ENCODE measurements at regions not wholly inside any gene's neighbourhood (a gene's known extent, or its start where the extent isn't known, plus 50 kb on each side); places are given as distances from the start of the nearest gene placed in this dataset.

DNA sequence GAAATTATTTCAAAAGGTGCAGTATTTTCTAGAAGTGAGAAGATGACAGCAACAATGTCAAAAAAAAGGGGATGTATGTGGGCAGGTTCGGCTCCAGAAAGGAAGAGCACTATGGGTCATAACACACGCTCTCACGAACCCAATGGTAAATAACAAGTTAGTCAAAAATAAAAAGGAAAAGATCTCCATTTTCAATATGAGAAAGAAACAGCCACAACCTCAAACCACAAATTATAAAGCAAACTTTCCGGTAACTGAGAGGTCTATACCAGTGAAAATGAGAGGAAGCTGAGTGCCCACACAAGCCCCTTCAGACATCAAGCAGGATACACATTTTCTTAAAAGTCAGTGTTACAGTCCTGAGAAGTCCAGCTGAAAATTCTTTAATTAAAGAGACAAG lies 398.5 kb upstream of the RPS23 start:
- Histone ChIP-seq H3K27ac (ENCODE audit: low read depth, low read length) (no peak overlapping the region), H3K4me1 (ENCODE audit: control insufficient read depth, insufficient read depth, low read length, unreplicated experiment) (no peaks in the 10 kb centered on the region), H3K36me3 (ENCODE audit: insufficient read depth, low read length) (no peaks in the 10 kb centered on the region), H2AFZ (ENCODE audit: low read length, unreplicated experiment) (no peak overlapping the region), H3K27me3 (ENCODE audit: insufficient read depth, low read length) (no peaks in the 10 kb centered on the region), H3K79me2 (ENCODE audit: control insufficient read depth, insufficient read depth, low read length, unreplicated experiment) (no peaks in the 10 kb centered on the region), H3K4me3 (ENCODE audit: low read depth, low read length) (no peak overlapping the region)

GRCh38 chr5:82674671-82675070 lies 396.5 kb upstream of the RPS23 start:
- H3K27me3 ChIP-seq (ENCODE audit: insufficient read depth, low read length): no peaks in the 10 kb centered on the region

DNA sequence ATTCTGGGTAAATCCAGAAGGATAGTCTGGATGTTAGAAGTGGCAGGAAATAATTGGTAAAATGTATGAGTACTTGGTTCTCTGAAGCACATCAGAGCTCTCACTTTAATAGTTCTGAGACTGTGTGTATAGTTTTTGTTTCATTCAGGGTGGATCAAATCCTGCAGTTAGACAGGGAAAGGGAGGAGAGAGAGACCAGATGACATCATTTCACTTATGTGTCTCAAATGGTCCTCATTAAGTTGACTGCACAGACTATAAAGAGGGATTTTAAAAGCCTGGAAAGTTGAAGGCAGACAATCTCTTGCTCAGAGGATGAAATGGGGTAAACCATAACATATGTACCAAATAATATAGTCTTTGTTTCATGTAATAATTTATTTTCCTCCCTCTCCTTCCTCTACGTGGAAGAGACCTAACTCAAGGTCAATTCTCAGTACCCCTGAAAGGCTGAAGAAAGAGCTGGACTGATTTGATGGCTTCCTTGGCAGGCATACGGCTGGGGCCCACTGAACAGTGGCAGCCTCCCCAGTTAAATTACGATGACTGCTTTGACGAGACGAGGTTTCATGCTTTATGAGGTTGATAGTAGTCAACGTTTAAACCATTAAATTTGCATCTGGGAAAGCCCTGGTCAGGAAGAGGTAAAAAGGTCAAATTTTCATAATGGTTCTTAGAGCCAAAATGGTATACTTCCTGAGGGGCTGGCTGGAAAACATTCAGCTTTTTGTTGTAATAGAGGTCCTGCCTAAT lies 395.1 kb upstream of the RPS23 start:
- H3K79me2 ChIP-seq (ENCODE audit: control insufficient read depth, insufficient read depth, low read length, unreplicated experiment): no peaks in the 10 kb centered on the region
- H3K4me1 ChIP-seq (ENCODE audit: control insufficient read depth, insufficient read depth, low read length, unreplicated experiment): no peaks in the 10 kb centered on the region
- H3K27ac ChIP-seq (ENCODE audit: low read depth, low read length): no peak overlapping the region
- H3K36me3 ChIP-seq (ENCODE audit: insufficient read depth, low read length): no peaks in the 10 kb centered on the region
- no peak overlapping the region for H3K4me3 ChIP-seq (ENCODE audit: low read depth, low read length)
- H3K27me3 ChIP-seq (ENCODE audit: insufficient read depth, low read length): no peaks in the 10 kb centered on the region
- H2AFZ ChIP-seq (ENCODE audit: low read length, unreplicated experiment): no peak overlapping the region

More at GRCh38 chr5:82674671-82675070, 396.5 kb upstream of the RPS23 start:
- H2AFZ ChIP-seq (ENCODE audit: low read length, unreplicated experiment): no peak overlapping the region
- H3K79me2 ChIP-seq (ENCODE audit: control insufficient read depth, insufficient read depth, low read length, unreplicated experiment): no peaks in the 10 kb centered on the region
- no peaks in the 10 kb centered on the region for H3K36me3 ChIP-seq (ENCODE audit: insufficient read depth, low read length)
- H3K4me3 ChIP-seq (ENCODE audit: low read depth, low read length): no peak overlapping the region
- H3K4me1 ChIP-seq (ENCODE audit: control insufficient read depth, insufficient read depth, low read length, unreplicated experiment): no peaks in the 10 kb centered on the region
- H3K27ac ChIP-seq (ENCODE audit: low read depth, low read length): no peak overlapping the region

DNA sequence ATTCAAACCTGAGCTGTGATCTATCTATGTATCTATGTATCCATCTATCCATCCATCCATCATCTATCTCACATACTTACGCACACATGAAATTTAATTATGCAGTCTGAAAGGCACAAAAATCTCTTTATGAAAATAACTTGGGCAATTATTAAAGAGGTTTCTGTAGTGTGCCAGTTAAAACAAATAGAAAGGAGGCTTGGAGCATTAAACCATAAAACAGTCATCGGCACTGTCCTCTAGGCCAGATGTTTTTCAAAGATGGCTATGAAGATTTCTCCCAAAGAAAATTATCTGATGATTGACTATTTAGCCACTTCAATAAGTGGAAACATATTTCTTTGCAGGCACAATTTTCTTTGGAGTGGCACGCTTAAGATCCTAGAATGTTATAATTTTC lies 392.5 kb upstream of the RPS23 start:
- no peak overlapping the region for H3K27ac ChIP-seq (ENCODE audit: low read depth, low read length)
- H3K79me2 ChIP-seq (ENCODE audit: control insufficient read depth, insufficient read depth, low read length, unreplicated experiment): no peaks in the 10 kb centered on the region
- H3K4me1 ChIP-seq (ENCODE audit: control insufficient read depth, insufficient read depth, low read length, unreplicated experiment): no peaks in the 10 kb centered on the region
- no peak overlapping the region for H3K4me3 ChIP-seq (ENCODE audit: low read depth, low read length)
- no peak overlapping the region for H2AFZ ChIP-seq (ENCODE audit: low read length, unreplicated experiment)
- no peaks in the 10 kb centered on the region for H3K36me3 ChIP-seq (ENCODE audit: insufficient read depth, low read length)
- H3K27me3 ChIP-seq (ENCODE audit: insufficient read depth, low read length): peaks cover 4% of the 10 kb centered on the region; the same call in 1 of the 2 replicates

GRCh38 chr5:82669720-82670119 lies 391.6 kb upstream of the RPS23 start:
- H3K4me3 ChIP-seq (ENCODE audit: low read depth, low read length): no peak overlapping the region
- H2AFZ ChIP-seq (ENCODE audit: low read length, unreplicated experiment): no peak overlapping the region
- no peaks in the 10 kb centered on the region for H3K36me3 ChIP-seq (ENCODE audit: insufficient read depth, low read length)
- no peak overlapping the region for H3K27ac ChIP-seq (ENCODE audit: low read depth, low read length)
- H3K4me1 ChIP-seq (ENCODE audit: control insufficient read depth, insufficient read depth, low read length, unreplicated experiment): no peaks in the 10 kb centered on the region
- peaks cover 7% of the 10 kb centered on the region; the same call in 1 of the 2 replicates for H3K27me3 ChIP-seq (ENCODE audit: insufficient read depth, low read length)
- no peaks in the 10 kb centered on the region for H3K79me2 ChIP-seq (ENCODE audit: control insufficient read depth, insufficient read depth, low read length, unreplicated experiment)

DNA sequence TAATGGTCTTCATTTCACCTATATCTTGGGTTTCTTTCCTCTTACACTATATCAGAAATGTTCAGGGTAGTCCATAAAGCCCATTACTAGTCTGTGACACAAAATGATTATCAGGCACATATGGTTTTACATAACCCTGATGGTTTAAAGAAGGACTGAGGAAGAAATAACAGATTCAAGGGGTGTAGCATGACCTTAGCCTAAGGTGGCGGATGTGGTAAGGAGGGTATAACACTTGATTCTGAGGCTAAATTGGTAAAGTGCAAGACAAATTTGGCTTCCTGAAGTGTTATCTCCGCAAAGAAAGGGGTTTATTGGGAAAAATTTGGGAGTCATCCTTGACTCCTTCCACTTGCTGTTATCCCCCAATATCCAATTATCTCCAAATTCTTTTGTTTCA lies 388.2 kb upstream of the RPS23 start:
- Histone ChIP-seq H3K36me3 (ENCODE audit: insufficient read depth, low read length) (no peaks in the 10 kb centered on the region), H3K27me3 (ENCODE audit: insufficient read depth, low read length) (peaks cover 7% of the 10 kb centered on the region; the same call in 1 of the 2 replicates), H3K4me3 (ENCODE audit: low read depth, low read length) (no peak overlapping the region), H3K4me1 (ENCODE audit: control insufficient read depth, insufficient read depth, low read length, unreplicated experiment) (no peaks in the 10 kb centered on the region), H2AFZ (ENCODE audit: low read length, unreplicated experiment) (no peak overlapping the region), H3K79me2 (ENCODE audit: control insufficient read depth, insufficient read depth, low read length, unreplicated experiment) (no peaks in the 10 kb centered on the region), H3K27ac (ENCODE audit: low read depth, low read length) (no peak overlapping the region)

DNA sequence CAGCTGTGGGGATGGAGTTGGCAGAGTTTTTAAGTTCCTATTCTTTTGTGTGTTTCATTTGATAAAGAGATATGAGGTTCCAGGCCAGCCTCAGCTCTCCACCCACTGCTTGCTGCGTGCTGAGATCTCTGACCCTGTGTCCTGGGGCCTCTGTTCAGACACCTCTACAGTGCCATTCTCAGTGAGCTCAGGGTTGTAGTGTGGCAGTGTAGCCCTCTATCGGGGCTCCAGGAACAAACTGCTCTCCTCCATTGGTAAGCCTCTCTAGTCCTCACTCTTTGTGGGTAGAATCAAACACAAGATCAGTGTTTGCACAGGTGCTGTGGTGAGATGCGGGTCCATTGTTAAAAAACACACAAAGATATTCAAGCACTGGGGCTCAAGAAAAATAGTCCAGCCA lies 386.6 kb upstream of the RPS23 start:
- Histone ChIP-seq H3K4me3 (ENCODE audit: low read depth, low read length) (no peak overlapping the region), H3K27me3 (ENCODE audit: insufficient read depth, low read length) (peaks cover 7% of the 10 kb centered on the region; the same call in 1 of the 2 replicates), H3K4me1 (ENCODE audit: control insufficient read depth, insufficient read depth, low read length, unreplicated experiment) (no peaks in the 10 kb centered on the region), H2AFZ (ENCODE audit: low read length, unreplicated experiment) (no peak overlapping the region), H3K79me2 (ENCODE audit: control insufficient read depth, insufficient read depth, low read length, unreplicated experiment) (no peaks in the 10 kb centered on the region), H3K36me3 (ENCODE audit: insufficient read depth, low read length) (no peaks in the 10 kb centered on the region), H3K27ac (ENCODE audit: low read depth, low read length) (no peak overlapping the region)

- Histone ChIP-seq H3K79me2 (ENCODE audit: control insufficient read depth, insufficient read depth, low read length, unreplicated experiment) (no peaks in the 10 kb centered on the region), H3K27me3 (ENCODE audit: insufficient read depth, low read length) (peaks cover 7% of the 10 kb centered on the region; the same call in 1 of the 2 replicates), H3K27ac (ENCODE audit: low read depth, low read length) (no peak overlapping the region), H3K36me3 (ENCODE audit: insufficient read depth, low read length) (no peaks in the 10 kb centered on the region), H3K4me1 (ENCODE audit: control insufficient read depth, insufficient read depth, low read length, unreplicated experiment) (no peaks in the 10 kb centered on the region), H3K4me3 (ENCODE audit: low read depth, low read length) (no peak overlapping the region), H2AFZ (ENCODE audit: low read length, unreplicated experiment) (no peak overlapping the region)
These were observed 385.1 kb upstream of the RPS23 start for GRCh38 chr5:82663225-82663624.

- H3K4me3 ChIP-seq (ENCODE audit: low read depth, low read length): no peak overlapping the region
- H3K4me1 ChIP-seq (ENCODE audit: control insufficient read depth, insufficient read depth, low read length, unreplicated experiment): no peaks in the 10 kb centered on the region
- H3K27me3 ChIP-seq (ENCODE audit: insufficient read depth, low read length): peaks cover 7% of the 10 kb centered on the region; the same call in 1 of the 2 replicates
- H2AFZ ChIP-seq (ENCODE audit: low read length, unreplicated experiment): no peak overlapping the region
- H3K79me2 ChIP-seq (ENCODE audit: control insufficient read depth, insufficient read depth, low read length, unreplicated experiment): no peaks in the 10 kb centered on the region
- H3K27ac ChIP-seq (ENCODE audit: low read depth, low read length): no peak overlapping the region
- no peaks in the 10 kb centered on the region for H3K36me3 ChIP-seq (ENCODE audit: insufficient read depth, low read length)
These were observed 384.2 kb upstream of the RPS23 start for GRCh38 chr5:82662340-82662739.

DNA sequence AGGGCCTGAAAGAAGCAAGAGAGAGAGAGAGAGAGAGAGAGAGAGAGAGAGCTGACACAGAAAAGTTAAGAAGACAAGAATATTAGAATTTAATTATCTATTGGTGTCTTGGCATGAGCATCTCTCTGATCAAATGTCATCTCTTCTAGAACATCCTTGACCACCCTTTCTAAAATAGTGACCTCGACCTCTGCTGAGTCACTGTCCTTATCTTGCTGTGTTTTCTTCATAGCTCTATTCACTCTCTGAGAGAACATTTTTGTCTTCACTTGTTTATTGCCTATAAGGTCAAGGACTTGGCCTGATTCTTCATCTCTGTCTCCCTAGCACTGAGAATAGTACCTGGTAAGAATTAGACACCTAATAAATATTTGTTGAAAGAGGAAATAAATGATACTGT lies 383.8 kb upstream of the RPS23 start:
- no peak overlapping the region for H2AFZ ChIP-seq (ENCODE audit: low read length, unreplicated experiment)
- no peaks in the 10 kb centered on the region for H3K79me2 ChIP-seq (ENCODE audit: control insufficient read depth, insufficient read depth, low read length, unreplicated experiment)
- peaks cover 7% of the 10 kb centered on the region; the same call in 1 of the 2 replicates for H3K27me3 ChIP-seq (ENCODE audit: insufficient read depth, low read length)
- H3K36me3 ChIP-seq (ENCODE audit: insufficient read depth, low read length): no peaks in the 10 kb centered on the region
- no peak overlapping the region for H3K4me3 ChIP-seq (ENCODE audit: low read depth, low read length)
- no peak overlapping the region for H3K27ac ChIP-seq (ENCODE audit: low read depth, low read length)
- no peaks in the 10 kb centered on the region for H3K4me1 ChIP-seq (ENCODE audit: control insufficient read depth, insufficient read depth, low read length, unreplicated experiment)

DNA sequence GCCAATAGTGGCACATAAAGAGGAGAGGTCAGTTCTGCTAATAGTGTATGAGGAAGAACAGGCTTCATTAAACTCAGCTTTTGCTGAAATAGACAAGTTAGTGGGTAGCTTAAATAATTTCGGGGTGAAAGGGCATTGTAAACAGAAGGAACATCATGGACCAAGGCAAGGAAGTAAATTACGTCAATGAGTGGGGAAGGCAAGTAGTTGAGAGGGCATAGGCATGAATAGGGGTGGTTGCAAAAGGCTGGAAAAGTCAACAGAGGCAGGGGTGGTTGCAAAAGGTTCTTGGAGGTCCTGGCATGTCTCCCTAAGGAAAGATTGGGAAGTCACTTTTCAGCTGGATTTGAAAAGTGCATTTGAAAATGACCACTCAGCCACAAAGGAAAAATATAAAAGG lies 383.3 kb upstream of the RPS23 start:
- Histone ChIP-seq H3K4me1 (ENCODE audit: control insufficient read depth, insufficient read depth, low read length, unreplicated experiment) (no peaks in the 10 kb centered on the region), H3K4me3 (ENCODE audit: low read depth, low read length) (no peak overlapping the region), H3K79me2 (ENCODE audit: control insufficient read depth, insufficient read depth, low read length, unreplicated experiment) (no peaks in the 10 kb centered on the region), H3K36me3 (ENCODE audit: insufficient read depth, low read length) (no peaks in the 10 kb centered on the region), H3K27ac (ENCODE audit: low read depth, low read length) (no peak overlapping the region), H3K27me3 (ENCODE audit: insufficient read depth, low read length) (peaks cover 6% of the 10 kb centered on the region; the same call in 1 of the 2 replicates), H2AFZ (ENCODE audit: low read length, unreplicated experiment) (no peak overlapping the region)

Data from ACC112 (cell line).